ENCODE measurements at regions not wholly inside any gene's neighbourhood (a gene's known extent, or its start where the extent isn't known, plus 50 kb on each side); places are given as distances from the start of the nearest gene placed in this dataset.
"Not testable (repeated sequence)": the region's sequence is repeated elsewhere in the genome, so short reads cannot be mapped to it uniquely, and the experiment has no call there.

GRCh38 chr1:223913715-223914114 is 68.0 kb upstream of the TP53BP2 start:
- not testable (repeated sequence) for TF ChIP-seq CTCF, POLR2A (IDR thresholded peaks at IDR 0.05)
